GM23338 (cell line): ENCODE measurements at regions not wholly inside any gene's neighbourhood (a gene's known extent, or its start where the extent isn't known, plus 50 kb on each side); places are given as distances from the start of the nearest gene placed in this dataset.

ENCODE experiments used
- CREB1 ChIP-seq: fragments of 250-450 bp; sonication (Bioruptor Pico); IDR thresholded peaks from 2 replicates; pipeline ENCODE4 v1.5.0; 2020; ENCODE audit warnings: low read depth, mild to moderate bottlenecking, moderate library complexity
- EZH2 ChIP-seq: fragments of 200-600 bp; sonication (generic); IDR thresholded peaks from one replicate; pipeline ENCODE4 v1.8.0; 2017; ENCODE audit warnings: antibody characterized with exemption, mild to moderate bottlenecking, low read depth; ENCODE audit not compliant: unreplicated experiment
- EZH2phosphoT487 ChIP-seq: fragments of 200-600 bp; sonication (generic); IDR thresholded peaks from one replicate; pipeline ENCODE4 v1.8.1; 2018; ENCODE audit warnings: antibody characterized with exemption; ENCODE audit not compliant: unreplicated experiment
- JUNB ChIP-seq: IDR thresholded peaks from one replicate; pipeline ENCODE4 v1.6.1; 2016; ENCODE audit warnings: antibody characterized with exemption; ENCODE audit not compliant: unreplicated experiment
- NANOG ChIP-seq: IDR thresholded peaks from 2 replicates; pipeline ENCODE4 v1.6.1; 2016; ENCODE audit warnings: antibody characterized with exemption, borderline replicate concordance
- POLR2AphosphoS5 ChIP-seq: IDR thresholded peaks from 2 replicates; pipeline ENCODE4 v1.6.1; 2016; ENCODE audit warnings: antibody characterized with exemption, low read depth
- STAT1 ChIP-seq: IDR thresholded peaks from one replicate; pipeline ENCODE4 v1.6.1; 2016; ENCODE audit warnings: antibody characterized with exemption; ENCODE audit not compliant: unreplicated experiment
- ZNF331 ChIP-seq: fragments of 250-450 bp; sonication (Bioruptor Pico); IDR thresholded peaks from 2 replicates; pipeline ENCODE4 v1.5.0; 2020; ENCODE audit warnings: low read depth, mild to moderate bottlenecking, moderate library complexity
- TF ChIP-seq, protein P1 (sequence below), 2 experiments: fragments of 200-600 bp in 1 of 2; sonication (generic) in 1 of 2; conservative IDR thresholded peaks; 2 replicates each; pipeline versions ENCODE4 v1.5.1 to v1.6.1; 2016 to 2017; ENCODE audit warnings: antibody characterized with exemption in 2 of 2, low read depth in 2 of 2, mild to moderate bottlenecking in 2 of 2, moderate library complexity in 1 of 2
- TF ChIP-seq, protein P2 (sequence below): IDR thresholded peaks from 2 replicates; pipeline ENCODE4 v1.6.1; 2016; ENCODE audit warnings: antibody characterized with exemption
- TF ChIP-seq, protein P3 (sequence below): IDR thresholded peaks from one replicate; pipeline ENCODE4 v1.6.1; 2018; ENCODE audit warnings: antibody characterized with exemption; ENCODE audit not compliant: unreplicated experiment
- TF ChIP-seq, protein P4 (sequence below): fragments of 250-450 bp; sonication (Bioruptor Pico); IDR thresholded peaks from 2 replicates; pipeline ENCODE4 v1.5.0; 2020; ENCODE audit warnings: mild to moderate bottlenecking, moderate library complexity

DNA sequence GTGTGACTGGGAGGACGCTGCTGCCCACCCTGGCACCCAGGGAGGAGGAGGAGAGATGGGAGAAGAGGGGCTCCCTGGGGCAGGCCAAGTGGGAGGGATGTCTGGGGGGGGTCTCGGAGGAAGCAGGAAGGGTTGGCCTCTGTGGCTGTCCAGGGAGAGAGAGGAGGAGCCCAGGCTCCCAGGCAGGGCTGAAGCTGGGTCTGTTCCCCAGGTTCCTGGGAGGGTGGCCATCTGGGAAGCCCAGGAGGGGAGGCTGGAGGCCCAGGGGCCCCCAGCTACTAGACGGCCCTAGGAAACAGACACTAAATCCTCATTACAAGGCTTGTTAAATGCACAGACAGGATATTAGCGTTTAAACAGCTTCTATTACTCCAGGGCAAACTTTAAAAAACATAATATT lies 139.8 kb downstream of the ENGASE start:
- TF ChIP-seq POLR2AphosphoS5, result no peak
- TF ChIP-seq, protein P1, sequence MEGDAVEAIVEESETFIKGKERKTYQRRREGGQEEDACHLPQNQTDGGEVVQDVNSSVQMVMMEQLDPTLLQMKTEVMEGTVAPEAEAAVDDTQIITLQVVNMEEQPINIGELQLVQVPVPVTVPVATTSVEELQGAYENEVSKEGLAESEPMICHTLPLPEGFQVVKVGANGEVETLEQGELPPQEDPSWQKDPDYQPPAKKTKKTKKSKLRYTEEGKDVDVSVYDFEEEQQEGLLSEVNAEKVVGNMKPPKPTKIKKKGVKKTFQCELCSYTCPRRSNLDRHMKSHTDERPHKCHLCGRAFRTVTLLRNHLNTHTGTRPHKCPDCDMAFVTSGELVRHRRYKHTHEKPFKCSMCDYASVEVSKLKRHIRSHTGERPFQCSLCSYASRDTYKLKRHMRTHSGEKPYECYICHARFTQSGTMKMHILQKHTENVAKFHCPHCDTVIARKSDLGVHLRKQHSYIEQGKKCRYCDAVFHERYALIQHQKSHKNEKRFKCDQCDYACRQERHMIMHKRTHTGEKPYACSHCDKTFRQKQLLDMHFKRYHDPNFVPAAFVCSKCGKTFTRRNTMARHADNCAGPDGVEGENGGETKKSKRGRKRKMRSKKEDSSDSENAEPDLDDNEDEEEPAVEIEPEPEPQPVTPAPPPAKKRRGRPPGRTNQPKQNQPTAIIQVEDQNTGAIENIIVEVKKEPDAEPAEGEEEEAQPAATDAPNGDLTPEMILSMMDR (conservative IDR thresholded peaks at IDR 0.05; ENCODE audit: low read depth in 2 of 2), result no peak
- no peak for TF ChIP-seq ZNF331 (CRISPR knock-in tag)
- no peak for TF ChIP-seq EZH2
- no peak for TF ChIP-seq CREB1 (CRISPR knock-in tag)
- TF ChIP-seq JUNB, result no peak
- TF ChIP-seq, protein P2, sequence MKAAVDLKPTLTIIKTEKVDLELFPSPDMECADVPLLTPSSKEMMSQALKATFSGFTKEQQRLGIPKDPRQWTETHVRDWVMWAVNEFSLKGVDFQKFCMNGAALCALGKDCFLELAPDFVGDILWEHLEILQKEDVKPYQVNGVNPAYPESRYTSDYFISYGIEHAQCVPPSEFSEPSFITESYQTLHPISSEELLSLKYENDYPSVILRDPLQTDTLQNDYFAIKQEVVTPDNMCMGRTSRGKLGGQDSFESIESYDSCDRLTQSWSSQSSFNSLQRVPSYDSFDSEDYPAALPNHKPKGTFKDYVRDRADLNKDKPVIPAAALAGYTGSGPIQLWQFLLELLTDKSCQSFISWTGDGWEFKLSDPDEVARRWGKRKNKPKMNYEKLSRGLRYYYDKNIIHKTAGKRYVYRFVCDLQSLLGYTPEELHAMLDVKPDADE, result no peak
- TF ChIP-seq EZH2phosphoT487, result no peak
- TF ChIP-seq, protein P3, sequence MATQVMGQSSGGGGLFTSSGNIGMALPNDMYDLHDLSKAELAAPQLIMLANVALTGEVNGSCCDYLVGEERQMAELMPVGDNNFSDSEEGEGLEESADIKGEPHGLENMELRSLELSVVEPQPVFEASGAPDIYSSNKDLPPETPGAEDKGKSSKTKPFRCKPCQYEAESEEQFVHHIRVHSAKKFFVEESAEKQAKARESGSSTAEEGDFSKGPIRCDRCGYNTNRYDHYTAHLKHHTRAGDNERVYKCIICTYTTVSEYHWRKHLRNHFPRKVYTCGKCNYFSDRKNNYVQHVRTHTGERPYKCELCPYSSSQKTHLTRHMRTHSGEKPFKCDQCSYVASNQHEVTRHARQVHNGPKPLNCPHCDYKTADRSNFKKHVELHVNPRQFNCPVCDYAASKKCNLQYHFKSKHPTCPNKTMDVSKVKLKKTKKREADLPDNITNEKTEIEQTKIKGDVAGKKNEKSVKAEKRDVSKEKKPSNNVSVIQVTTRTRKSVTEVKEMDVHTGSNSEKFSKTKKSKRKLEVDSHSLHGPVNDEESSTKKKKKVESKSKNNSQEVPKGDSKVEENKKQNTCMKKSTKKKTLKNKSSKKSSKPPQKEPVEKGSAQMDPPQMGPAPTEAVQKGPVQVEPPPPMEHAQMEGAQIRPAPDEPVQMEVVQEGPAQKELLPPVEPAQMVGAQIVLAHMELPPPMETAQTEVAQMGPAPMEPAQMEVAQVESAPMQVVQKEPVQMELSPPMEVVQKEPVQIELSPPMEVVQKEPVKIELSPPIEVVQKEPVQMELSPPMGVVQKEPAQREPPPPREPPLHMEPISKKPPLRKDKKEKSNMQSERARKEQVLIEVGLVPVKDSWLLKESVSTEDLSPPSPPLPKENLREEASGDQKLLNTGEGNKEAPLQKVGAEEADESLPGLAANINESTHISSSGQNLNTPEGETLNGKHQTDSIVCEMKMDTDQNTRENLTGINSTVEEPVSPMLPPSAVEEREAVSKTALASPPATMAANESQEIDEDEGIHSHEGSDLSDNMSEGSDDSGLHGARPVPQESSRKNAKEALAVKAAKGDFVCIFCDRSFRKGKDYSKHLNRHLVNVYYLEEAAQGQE, result no peak
- TF ChIP-seq, protein P4, sequence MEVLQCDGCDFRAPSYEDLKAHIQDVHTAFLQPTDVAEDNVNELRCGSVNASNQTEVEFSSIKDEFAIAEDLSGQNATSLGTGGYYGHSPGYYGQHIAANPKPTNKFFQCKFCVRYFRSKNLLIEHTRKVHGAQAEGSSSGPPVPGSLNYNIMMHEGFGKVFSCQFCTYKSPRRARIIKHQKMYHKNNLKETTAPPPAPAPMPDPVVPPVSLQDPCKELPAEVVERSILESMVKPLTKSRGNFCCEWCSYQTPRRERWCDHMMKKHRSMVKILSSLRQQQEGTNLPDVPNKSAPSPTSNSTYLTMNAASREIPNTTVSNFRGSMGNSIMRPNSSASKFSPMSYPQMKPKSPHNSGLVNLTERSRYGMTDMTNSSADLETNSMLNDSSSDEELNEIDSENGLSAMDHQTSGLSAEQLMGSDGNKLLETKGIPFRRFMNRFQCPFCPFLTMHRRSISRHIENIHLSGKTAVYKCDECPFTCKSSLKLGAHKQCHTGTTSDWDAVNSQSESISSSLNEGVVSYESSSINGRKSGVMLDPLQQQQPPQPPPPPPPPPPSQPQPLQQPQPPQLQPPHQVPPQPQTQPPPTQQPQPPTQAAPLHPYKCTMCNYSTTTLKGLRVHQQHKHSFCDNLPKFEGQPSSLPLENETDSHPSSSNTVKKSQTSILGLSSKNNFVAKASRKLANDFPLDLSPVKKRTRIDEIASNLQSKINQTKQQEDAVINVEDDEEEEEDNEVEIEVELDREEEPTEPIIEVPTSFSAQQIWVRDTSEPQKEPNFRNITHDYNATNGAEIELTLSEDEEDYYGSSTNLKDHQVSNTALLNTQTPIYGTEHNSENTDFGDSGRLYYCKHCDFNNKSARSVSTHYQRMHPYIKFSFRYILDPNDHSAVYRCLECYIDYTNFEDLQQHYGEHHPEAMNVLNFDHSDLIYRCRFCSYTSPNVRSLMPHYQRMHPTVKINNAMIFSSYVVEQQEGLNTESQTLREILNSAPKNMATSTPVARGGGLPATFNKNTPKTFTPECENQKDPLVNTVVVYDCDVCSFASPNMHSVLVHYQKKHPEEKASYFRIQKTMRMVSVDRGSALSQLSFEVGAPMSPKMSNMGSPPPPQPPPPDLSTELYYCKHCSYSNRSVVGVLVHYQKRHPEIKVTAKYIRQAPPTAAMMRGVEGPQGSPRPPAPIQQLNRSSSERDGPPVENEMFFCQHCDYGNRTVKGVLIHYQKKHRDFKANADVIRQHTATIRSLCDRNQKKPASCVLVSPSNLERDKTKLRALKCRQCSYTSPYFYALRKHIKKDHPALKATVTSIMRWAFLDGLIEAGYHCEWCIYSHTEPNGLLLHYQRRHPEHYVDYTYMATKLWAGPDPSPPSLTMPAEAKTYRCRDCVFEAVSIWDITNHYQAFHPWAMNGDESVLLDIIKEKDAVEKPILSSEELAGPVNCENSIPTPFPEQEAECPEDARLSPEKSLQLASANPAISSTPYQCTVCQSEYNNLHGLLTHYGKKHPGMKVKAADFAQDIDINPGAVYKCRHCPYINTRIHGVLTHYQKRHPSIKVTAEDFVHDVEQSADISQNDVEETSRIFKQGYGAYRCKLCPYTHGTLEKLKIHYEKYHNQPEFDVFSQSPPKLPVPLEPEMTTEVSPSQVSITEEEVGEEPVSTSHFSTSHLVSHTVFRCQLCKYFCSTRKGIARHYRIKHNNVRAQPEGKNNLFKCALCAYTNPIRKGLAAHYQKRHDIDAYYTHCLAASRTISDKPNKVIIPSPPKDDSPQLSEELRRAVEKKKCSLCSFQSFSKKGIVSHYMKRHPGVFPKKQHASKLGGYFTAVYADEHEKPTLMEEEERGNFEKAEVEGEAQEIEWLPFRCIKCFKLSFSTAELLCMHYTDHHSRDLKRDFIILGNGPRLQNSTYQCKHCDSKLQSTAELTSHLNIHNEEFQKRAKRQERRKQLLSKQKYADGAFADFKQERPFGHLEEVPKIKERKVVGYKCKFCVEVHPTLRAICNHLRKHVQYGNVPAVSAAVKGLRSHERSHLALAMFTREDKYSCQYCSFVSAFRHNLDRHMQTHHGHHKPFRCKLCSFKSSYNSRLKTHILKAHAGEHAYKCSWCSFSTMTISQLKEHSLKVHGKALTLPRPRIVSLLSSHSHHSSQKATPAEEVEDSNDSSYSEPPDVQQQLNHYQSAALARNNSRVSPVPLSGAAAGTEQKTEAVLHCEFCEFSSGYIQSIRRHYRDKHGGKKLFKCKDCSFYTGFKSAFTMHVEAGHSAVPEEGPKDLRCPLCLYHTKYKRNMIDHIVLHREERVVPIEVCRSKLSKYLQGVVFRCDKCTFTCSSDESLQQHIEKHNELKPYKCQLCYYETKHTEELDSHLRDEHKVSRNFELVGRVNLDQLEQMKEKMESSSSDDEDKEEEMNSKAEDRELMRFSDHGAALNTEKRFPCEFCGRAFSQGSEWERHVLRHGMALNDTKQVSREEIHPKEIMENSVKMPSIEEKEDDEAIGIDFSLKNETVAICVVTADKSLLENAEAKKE, result no peak
- no peak for TF ChIP-seq STAT1
- no peak for TF ChIP-seq NANOG
